HEK293 (cell line): ENCODE measurements at regions not wholly inside any gene's neighbourhood (a gene's known extent, or its start where the extent isn't known, plus 50 kb on each side); places are given as distances from the start of the nearest gene placed in this dataset.
A peak's percentile ranks its signal among the peaks of the same experiment; 100 is the strongest.

ENCODE experiments used
- CTCF ChIA-PET: fragments of 350-600 bp; formaldehyde crosslinking; extraction: SDS; loops from one replicate; lab custom pipeline; 2021; ENCODE audit warnings: antibody characterized with exemption; lab: Yijun Ruan, JAX
- POLR2A ChIA-PET: fragments of 300-600 bp; formaldehyde crosslinking; extraction: SDS; loops from one replicate; lab custom pipeline; 2020; ENCODE audit warnings: antibody characterized with exemption, inconsistent platforms; lab: Yijun Ruan, JAX
- H3K27ac ChIP-seq: fragments of 200-500 bp; sonication (Bioruptor generic); 2 replicates; pipeline ENCODE4 v1.5.1; 2014; ENCODE audit warnings: low read depth, low read length, control low read depth, inconsistent platforms; ENCODE audit errors: extremely low read depth
- H3K36me3 ChIP-seq, 2 experiments: fragments of 200-500 bp in 1 of 2; sonication (Bioruptor generic) in 1 of 2; 1 replicate in 1 of 2; 2 replicates in 1 of 2; pipeline ENCODE4 v1.5.1; 2014 to 2017; ENCODE audit warnings: inconsistent platforms in 2 of 2, low read length in 2 of 2; ENCODE audit not compliant: control insufficient read depth in 2 of 2, insufficient read depth in 1 of 2
- H3K4me1 ChIP-seq: fragments of 200-500 bp; sonication (Bioruptor generic); 2 replicates; pipeline ENCODE4 v1.5.1; 2014; ENCODE audit warnings: mild to moderate bottlenecking, low read length, inconsistent platforms; ENCODE audit not compliant: control insufficient read depth, insufficient read depth
- H3K4me3 ChIP-seq: 2 replicates; pipeline ENCODE4 v1.5.1; 2011; ENCODE audit warnings: low read depth, mild to moderate bottlenecking, control low read depth, low read length, moderate library complexity
- H3K9me3 ChIP-seq: fragments of 200-500 bp; sonication (Bioruptor generic); 2 replicates; pipeline ENCODE4 v1.5.1; 2014; ENCODE audit warnings: low read depth, low read length, inconsistent platforms; ENCODE audit not compliant: control insufficient read depth, insufficient read depth
- GFI1B ChIP-seq: fragments of 450-650 bp; formaldehyde crosslinking; IDR thresholded peaks from 2 replicates; pipeline ENCODE4 v1.5.1; 2016; ENCODE audit warnings: missing biosample characterization, missing genetic modification characterization
- PRDM6 ChIP-seq: fragments of 450-650 bp; formaldehyde crosslinking; IDR thresholded peaks from 2 replicates; pipeline ENCODE4 v1.5.1; 2017; ENCODE audit warnings: missing biosample characterization, missing genetic modification characterization
- SETDB1 ChIP-seq: IDR thresholded peaks from one replicate; pipeline ENCODE4 v1.6.1; 2017; ENCODE audit warnings: mild to moderate bottlenecking, low read length, moderate library complexity, mixed read lengths; ENCODE audit not compliant: insufficient read length
- TRIM28 ChIP-seq: IDR thresholded peaks from 2 replicates; pipeline ENCODE4 v1.6.1; 2011; ENCODE audit warnings: low read length, control low read depth, borderline replicate concordance
- WT1 ChIP-seq: fragments of 450-650 bp; formaldehyde crosslinking; IDR thresholded peaks from 2 replicates; pipeline ENCODE4 v1.5.1; 2016; ENCODE audit warnings: missing biosample characterization, missing genetic modification characterization
- ZBTB21 ChIP-seq: fragments of 450-650 bp; formaldehyde crosslinking; IDR thresholded peaks from 2 replicates; pipeline ENCODE4 v1.5.1; 2017; ENCODE audit warnings: missing biosample characterization, missing genetic modification characterization
- ZBTB26 ChIP-seq: fragments of 450-650 bp; formaldehyde crosslinking; optimal IDR thresholded peaks from 2 replicates; pipeline ENCODE3; 2016; ENCODE audit warnings: missing biosample characterization, mild to moderate bottlenecking, missing genetic modification characterization
- ZBTB44 ChIP-seq: fragments of 450-650 bp; IDR thresholded peaks from 2 replicates; pipeline ENCODE4 v1.5.1; 2018; ENCODE audit warnings: missing biosample characterization, mild to moderate bottlenecking, missing genetic modification characterization
- ZBTB7A ChIP-seq: fragments of 450-650 bp; formaldehyde crosslinking; IDR thresholded peaks from 2 replicates; pipeline ENCODE4 v1.5.1; 2016; ENCODE audit warnings: low read depth, missing biosample characterization, missing genetic modification characterization
- ZNF19 ChIP-seq: fragments of 450-650 bp; formaldehyde crosslinking; IDR thresholded peaks from 2 replicates; pipeline ENCODE4; 2016; ENCODE audit warnings: missing biosample characterization, missing genetic modification characterization, low read depth
- ZNF211 ChIP-seq: fragments of 450-650 bp; formaldehyde crosslinking; IDR thresholded peaks from 2 replicates; pipeline ENCODE4 v1.5.1; 2016; ENCODE audit warnings: low read depth, missing biosample characterization, missing genetic modification characterization
- ZNF274 ChIP-seq, 2 experiments: fragments of 200-500 bp in 1 of 2; fragments of 450-650 bp in 1 of 2; sonication (Bioruptor generic) in 1 of 2; formaldehyde crosslinking in 1 of 2; IDR thresholded peaks; 2 replicates each; pipeline versions ENCODE4 v1.5.1 to v1.6.1; 2014 to 2016; ENCODE audit warnings: borderline replicate concordance in 1 of 2, inconsistent platforms in 1 of 2, low read length in 1 of 2, missing biosample characterization in 1 of 2, missing genetic modification characterization in 1 of 2
- ZNF354C ChIP-seq: fragments of 450-650 bp; formaldehyde crosslinking; IDR thresholded peaks from 2 replicates; pipeline ENCODE4 v1.5.1; 2016; ENCODE audit warnings: missing biosample characterization, missing genetic modification characterization, low read depth, borderline replicate concordance
- ZNF391 ChIP-seq: fragments of 450-650 bp; formaldehyde crosslinking; IDR thresholded peaks from 2 replicates; pipeline ENCODE4 v1.5.1; 2016; ENCODE audit warnings: low read depth, missing biosample characterization, missing genetic modification characterization, borderline replicate concordance
- ZNF404 ChIP-seq: fragments of 450-650 bp; formaldehyde crosslinking; IDR thresholded peaks from 2 replicates; pipeline ENCODE4 v1.5.1; 2017; ENCODE audit warnings: missing biosample characterization, missing genetic modification characterization
- ZNF426 ChIP-seq: fragments of 450-650 bp; formaldehyde crosslinking; IDR thresholded peaks from 2 replicates; pipeline ENCODE4 v1.5.1; 2017; ENCODE audit warnings: missing biosample characterization, missing genetic modification characterization, mild to moderate bottlenecking, inconsistent platforms, moderate library complexity
- ZNF521 ChIP-seq: fragments of 450-650 bp; formaldehyde crosslinking; IDR thresholded peaks from 2 replicates; pipeline ENCODE4 v1.5.1; 2017; ENCODE audit warnings: missing biosample characterization, mild to moderate bottlenecking, missing genetic modification characterization
- ZNF561 ChIP-seq: fragments of 450-650 bp; IDR thresholded peaks from 2 replicates; pipeline ENCODE4 v1.5.1; 2018; ENCODE audit warnings: missing biosample characterization, missing genetic modification characterization, borderline replicate concordance
- ZNF623 ChIP-seq: fragments of 450-650 bp; formaldehyde crosslinking; IDR thresholded peaks from 2 replicates; pipeline ENCODE4 v1.5.1; 2016; ENCODE audit warnings: missing biosample characterization, missing genetic modification characterization
- ZNF692 ChIP-seq: fragments of 450-650 bp; formaldehyde crosslinking; IDR thresholded peaks from 2 replicates; pipeline ENCODE4 v1.5.1; 2016; ENCODE audit warnings: missing biosample characterization, missing genetic modification characterization
- ZNF701 ChIP-seq: fragments of 450-650 bp; formaldehyde crosslinking; IDR thresholded peaks from 2 replicates; pipeline ENCODE4 v1.5.1; 2016; ENCODE audit warnings: missing biosample characterization, missing genetic modification characterization
- ZNF792 ChIP-seq: fragments of 450-650 bp; formaldehyde crosslinking; IDR thresholded peaks from 2 replicates; pipeline ENCODE4 v1.5.1; 2016; ENCODE audit warnings: missing biosample characterization, missing genetic modification characterization
- ZSCAN16 ChIP-seq: fragments of 450-650 bp; formaldehyde crosslinking; IDR thresholded peaks from 2 replicates; pipeline ENCODE4 v1.5.1; 2016; ENCODE audit warnings: missing biosample characterization, missing genetic modification characterization
- ZSCAN23 ChIP-seq: fragments of 450-650 bp; formaldehyde crosslinking; IDR thresholded peaks from 2 replicates; pipeline ENCODE4 v1.5.1; 2016; ENCODE audit warnings: missing biosample characterization, missing genetic modification characterization
- ZXDB ChIP-seq: fragments of 450-650 bp; formaldehyde crosslinking; IDR thresholded peaks from 2 replicates; pipeline ENCODE4 v1.5.1; 2016; ENCODE audit warnings: missing biosample characterization, missing genetic modification characterization
- TF ChIP-seq, protein P1 (sequence below): fragments of 450-650 bp; formaldehyde crosslinking; IDR thresholded peaks from 2 replicates; pipeline ENCODE4 v1.5.1; 2016; ENCODE audit warnings: missing biosample characterization, missing genetic modification characterization

DNA sequence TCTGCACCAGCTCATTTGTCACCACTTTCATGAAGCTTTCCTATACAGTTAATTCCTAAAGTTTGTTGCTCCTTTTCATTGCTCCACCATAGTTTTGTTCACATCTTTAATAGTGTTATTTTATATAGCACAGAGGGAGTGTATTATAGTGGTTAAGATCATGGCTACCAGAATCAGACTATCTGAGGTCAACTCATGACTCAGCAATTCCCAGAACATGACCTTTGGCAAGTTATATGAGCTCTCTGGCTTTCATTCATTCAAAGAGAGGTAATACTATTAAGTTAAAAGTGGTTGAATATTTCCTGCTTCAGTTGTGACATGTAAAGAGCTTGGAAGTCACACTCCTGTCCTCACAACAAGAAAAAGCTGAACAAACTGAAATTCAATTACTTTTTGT, 1073.5 kb downstream of the NAALADL2 start (continued):
- TF ChIP-seq, protein P1, sequence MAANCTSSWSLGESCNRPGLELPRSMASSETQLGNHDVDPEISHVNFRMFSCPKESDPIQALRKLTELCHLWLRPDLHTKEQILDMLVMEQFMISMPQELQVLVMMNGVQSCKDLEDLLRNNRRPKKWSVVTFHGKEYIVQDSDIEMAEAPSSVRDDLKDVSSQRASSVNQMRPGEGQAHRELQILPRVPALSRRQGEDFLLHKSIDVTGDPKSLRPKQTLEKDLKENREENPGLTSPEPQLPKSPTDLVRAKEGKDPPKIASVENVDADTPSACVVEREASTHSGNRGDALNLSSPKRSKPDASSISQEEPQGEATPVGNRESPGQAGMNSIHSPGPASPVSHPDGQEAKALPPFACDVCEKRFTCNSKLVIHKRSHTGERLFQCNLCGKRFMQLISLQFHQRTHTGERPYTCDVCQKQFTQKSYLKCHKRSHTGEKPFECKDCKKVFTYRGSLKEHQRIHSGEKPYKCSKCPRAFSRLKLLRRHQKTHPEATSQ (tag by site-specific recombination): no peak
- TF ChIP-seq ZNF692 (no peak), ZNF211 (tag by site-specific recombination) (no peak), ZSCAN23 (tag by site-specific recombination) (no peak), ZBTB44 (tag by site-specific recombination) (no peak), ZNF701 (tag by site-specific recombination) (no peak), ZSCAN16 (tag by site-specific recombination) (no peak), ZBTB26 (no peak), ZNF521 (no peak)
- TF ChIP-seq, all 188 proteins: peak for 0

DNA sequence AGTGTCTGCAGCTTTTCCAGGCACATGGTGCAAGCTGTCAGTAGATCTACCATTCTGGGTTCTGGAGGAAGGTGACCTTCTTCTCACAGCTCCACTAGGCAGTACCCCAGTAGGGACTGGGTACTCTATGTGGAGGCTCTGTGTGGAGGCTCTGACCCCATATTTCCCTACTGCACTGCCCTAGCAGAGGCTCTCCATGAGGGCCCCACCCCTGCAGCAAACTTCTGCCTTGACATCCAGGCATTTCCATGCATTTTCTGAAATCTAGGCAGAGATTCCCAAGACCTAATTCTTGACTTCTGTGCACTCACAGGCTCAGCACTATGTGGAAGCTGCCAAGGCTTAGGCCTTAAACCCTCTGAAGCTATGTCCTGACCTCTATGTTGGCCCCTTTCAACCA, 1060.0 kb downstream of the NAALADL2 start:
- TF ChIP-seq WT1 (tag by site-specific recombination): no peak
- peak; percentile 63 for TF ChIP-seq SETDB1
- peak; percentile 72; the same call in 1 of the 2 replicates for TF ChIP-seq TRIM28
- Histone ChIP-seq H3K4me1 (no peaks in the 10 kb centered on the region), H3K27ac (no peak overlapping the region), H3K36me3 (no peaks in the 10 kb centered on the region), H3K4me3 (no peak overlapping the region), H3K9me3 (no peaks in the 10 kb centered on the region)
- ChIA-PET CTCF (no interaction called here), POLR2A (no interaction called here)

- no peak for TF ChIP-seq ZBTB7A
- no peak for TF ChIP-seq ZNF426
- no peak for TF ChIP-seq ZNF561 (tag by site-specific recombination)
- no peak for TF ChIP-seq ZNF623
- no peak for TF ChIP-seq GFI1B (tag by site-specific recombination)
- no peak for TF ChIP-seq ZNF391 (tag by site-specific recombination)
- no peak for TF ChIP-seq ZNF19 (tag by site-specific recombination)
- TF ChIP-seq ZNF354C (tag by site-specific recombination): no peak
- TF ChIP-seq ZNF792 (tag by site-specific recombination): no peak
- no peak for TF ChIP-seq PRDM6 (tag by site-specific recombination)
- no peak for TF ChIP-seq ZXDB (tag by site-specific recombination)
- no peak for TF ChIP-seq ZBTB21 (tag by site-specific recombination)
- no peak for TF ChIP-seq ZNF274 (IDR thresholded peaks at IDR 0.05; ENCODE audit: low read length)
- no peak for TF ChIP-seq ZNF274 (tag by site-specific recombination; IDR thresholded peaks at IDR 0.05; ENCODE audit: borderline replicate concordance)
- TF ChIP-seq ZNF404: no peak
- TF ChIP-seq, all 188 proteins: peak for 0
- Histone ChIP-seq H3K27ac (no peak overlapping the region), H3K4me1 (no peaks in the 10 kb centered on the region), H3K4me3 (no peak overlapping the region), H3K9me3 (no peaks in the 10 kb centered on the region), H3K36me3 (no peaks in the 10 kb centered on the region)
- ChIA-PET POLR2A (no interaction called here), CTCF (no interaction called here)
These were observed 1057.2 kb downstream of the NAALADL2 start for GRCh38 chr3:175916191-175916934.
